ENCODE measurements at regions not wholly inside any gene's neighbourhood (a gene's known extent, or its start where the extent isn't known, plus 50 kb on each side); places are given as distances from the start of the nearest gene placed in this dataset.

DNA sequence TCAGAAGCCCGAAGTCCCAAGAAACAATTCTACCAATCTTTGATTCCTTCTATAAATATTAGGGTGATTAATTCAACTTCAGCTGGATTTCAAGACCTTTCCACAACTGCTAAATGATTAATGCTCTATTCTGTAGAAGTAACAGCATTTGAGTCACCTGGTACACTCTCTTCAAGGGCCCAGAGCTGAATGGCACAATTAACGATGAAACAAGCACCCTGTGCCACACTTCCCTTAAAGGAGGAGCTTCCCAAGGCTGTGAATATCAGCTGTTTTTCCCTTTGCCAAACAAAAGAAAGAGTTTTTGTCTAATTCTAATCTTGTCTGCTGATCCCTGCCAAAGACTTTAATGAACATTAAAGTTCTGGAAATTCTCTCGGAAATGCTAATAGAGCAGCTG is 56.0 kb downstream of the BOD1L2 start:
- TF ChIP-seq SNAI2 (CRISPR knock-in tag; IDR thresholded peaks at IDR 0.05): no peak
- TF ChIP-seq, protein P1, sequence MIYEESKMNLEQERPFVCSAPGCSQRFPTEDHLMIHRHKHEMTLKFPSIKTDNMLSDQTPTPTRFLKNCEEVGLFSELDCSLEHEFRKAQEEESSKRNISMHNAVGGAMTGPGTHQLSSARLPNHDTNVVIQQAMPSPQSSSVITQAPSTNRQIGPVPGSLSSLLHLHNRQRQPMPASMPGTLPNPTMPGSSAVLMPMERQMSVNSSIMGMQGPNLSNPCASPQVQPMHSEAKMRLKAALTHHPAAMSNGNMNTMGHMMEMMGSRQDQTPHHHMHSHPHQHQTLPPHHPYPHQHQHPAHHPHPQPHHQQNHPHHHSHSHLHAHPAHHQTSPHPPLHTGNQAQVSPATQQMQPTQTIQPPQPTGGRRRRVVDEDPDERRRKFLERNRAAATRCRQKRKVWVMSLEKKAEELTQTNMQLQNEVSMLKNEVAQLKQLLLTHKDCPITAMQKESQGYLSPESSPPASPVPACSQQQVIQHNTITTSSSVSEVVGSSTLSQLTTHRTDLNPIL (CRISPR knock-in tag; IDR thresholded peaks at IDR 0.05; ENCODE audit: low read depth): no peak
- TF ChIP-seq TOX (CRISPR knock-in tag; IDR thresholded peaks at IDR 0.05; ENCODE audit: borderline replicate concordance): no peak
- TF ChIP-seq ARNTL (CRISPR knock-in tag; IDR thresholded peaks at IDR 0.05; ENCODE audit: borderline replicate concordance, low read depth): no peak
- TF ChIP-seq ZNF8 (CRISPR knock-in tag; IDR thresholded peaks at IDR 0.05): no peak
- no peak for TF ChIP-seq RARB (CRISPR knock-in tag; IDR thresholded peaks at IDR 0.05)
- TF ChIP-seq, protein P2, sequence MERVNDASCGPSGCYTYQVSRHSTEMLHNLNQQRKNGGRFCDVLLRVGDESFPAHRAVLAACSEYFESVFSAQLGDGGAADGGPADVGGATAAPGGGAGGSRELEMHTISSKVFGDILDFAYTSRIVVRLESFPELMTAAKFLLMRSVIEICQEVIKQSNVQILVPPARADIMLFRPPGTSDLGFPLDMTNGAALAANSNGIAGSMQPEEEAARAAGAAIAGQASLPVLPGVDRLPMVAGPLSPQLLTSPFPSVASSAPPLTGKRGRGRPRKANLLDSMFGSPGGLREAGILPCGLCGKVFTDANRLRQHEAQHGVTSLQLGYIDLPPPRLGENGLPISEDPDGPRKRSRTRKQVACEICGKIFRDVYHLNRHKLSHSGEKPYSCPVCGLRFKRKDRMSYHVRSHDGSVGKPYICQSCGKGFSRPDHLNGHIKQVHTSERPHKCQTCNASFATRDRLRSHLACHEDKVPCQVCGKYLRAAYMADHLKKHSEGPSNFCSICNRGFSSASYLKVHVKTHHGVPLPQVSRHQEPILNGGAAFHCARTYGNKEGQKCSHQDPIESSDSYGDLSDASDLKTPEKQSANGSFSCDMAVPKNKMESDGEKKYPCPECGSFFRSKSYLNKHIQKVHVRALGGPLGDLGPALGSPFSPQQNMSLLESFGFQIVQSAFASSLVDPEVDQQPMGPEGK (CRISPR knock-in tag; IDR thresholded peaks at IDR 0.05; ENCODE audit: borderline replicate concordance): no peak
- TF ChIP-seq, protein P3, sequence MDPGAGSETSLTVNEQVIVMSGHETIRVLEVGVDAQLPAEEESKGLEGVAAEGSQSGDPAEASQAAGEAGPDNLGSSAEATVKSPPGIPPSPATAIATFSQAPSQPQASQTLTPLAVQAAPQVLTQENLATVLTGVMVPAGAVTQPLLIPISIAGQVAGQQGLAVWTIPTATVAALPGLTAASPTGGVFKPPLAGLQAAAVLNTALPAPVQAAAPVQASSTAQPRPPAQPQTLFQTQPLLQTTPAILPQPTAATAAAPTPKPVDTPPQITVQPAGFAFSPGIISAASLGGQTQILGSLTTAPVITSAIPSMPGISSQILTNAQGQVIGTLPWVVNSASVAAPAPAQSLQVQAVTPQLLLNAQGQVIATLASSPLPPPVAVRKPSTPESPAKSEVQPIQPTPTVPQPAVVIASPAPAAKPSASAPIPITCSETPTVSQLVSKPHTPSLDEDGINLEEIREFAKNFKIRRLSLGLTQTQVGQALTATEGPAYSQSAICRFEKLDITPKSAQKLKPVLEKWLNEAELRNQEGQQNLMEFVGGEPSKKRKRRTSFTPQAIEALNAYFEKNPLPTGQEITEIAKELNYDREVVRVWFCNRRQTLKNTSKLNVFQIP (CRISPR knock-in tag; IDR thresholded peaks at IDR 0.05; ENCODE audit: borderline replicate concordance, low read depth): no peak

Data from SK-N-SH treated with all-trans-retinoic acid at 6 μM for 48 hours (cell line).